ENCODE measurements at regions not wholly inside any gene's neighbourhood (a gene's known extent, or its start where the extent isn't known, plus 50 kb on each side); places are given as distances from the start of the nearest gene placed in this dataset.

GRCh38 chr16:87080571-87081167, 236.5 kb downstream of the C16orf95 start:
- TF ChIP-seq CTCF (IDR thresholded peaks at IDR 0.05; ENCODE audit: insufficient read depth, low read depth, low read length, missing control alignments), result no peak
- no peak overlapping the region for H3K4me3 ChIP-seq (ENCODE audit: low read depth, low read length)
- no peak for DNase-seq (ENCODE audit: low read depth)

GRCh38 chr16:87085441-87085840, 231.8 kb downstream of the C16orf95 start:
- no peak overlapping the region for H3K4me3 ChIP-seq (ENCODE audit: low read depth, low read length)
- no peak for DNase-seq (ENCODE audit: low read depth)
- no peak for TF ChIP-seq CTCF (IDR thresholded peaks at IDR 0.05; ENCODE audit: insufficient read depth, low read depth, low read length, missing control alignments)

GRCh38 chr16:87086156-87086555, 231.0 kb downstream of the C16orf95 start:
- H3K4me3 ChIP-seq (ENCODE audit: low read depth, low read length), result no peak overlapping the region
- TF ChIP-seq CTCF (IDR thresholded peaks at IDR 0.05; ENCODE audit: insufficient read depth, low read depth, low read length, missing control alignments), result no peak
- peak; percentile 29 for DNase-seq (ENCODE audit: low read depth)

DNA sequence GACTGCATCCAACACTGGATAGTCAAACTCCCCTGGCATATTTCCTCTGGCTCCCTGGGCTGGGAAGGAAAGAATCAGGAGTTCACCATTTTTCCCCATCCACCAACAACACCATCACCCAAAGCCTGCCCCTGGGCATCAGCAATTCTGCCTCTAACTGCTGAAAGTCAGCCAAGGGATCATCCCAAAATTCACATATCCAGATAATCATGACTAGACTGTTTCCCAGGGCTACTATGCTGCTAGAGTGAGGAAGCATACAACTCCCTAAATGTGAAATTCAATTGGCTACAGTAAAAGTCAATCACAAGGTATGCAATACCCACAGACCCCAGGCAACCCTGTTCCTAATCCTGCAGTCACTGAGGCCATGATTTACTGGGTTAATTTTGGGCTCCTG, 230.6 kb downstream of the C16orf95 start:
- no peak overlapping the region for H3K4me3 ChIP-seq (ENCODE audit: low read depth, low read length)
- DNase-seq (ENCODE audit: low read depth), result no peak
- no peak for TF ChIP-seq CTCF (IDR thresholded peaks at IDR 0.05; ENCODE audit: insufficient read depth, low read depth, low read length, missing control alignments)

DNA sequence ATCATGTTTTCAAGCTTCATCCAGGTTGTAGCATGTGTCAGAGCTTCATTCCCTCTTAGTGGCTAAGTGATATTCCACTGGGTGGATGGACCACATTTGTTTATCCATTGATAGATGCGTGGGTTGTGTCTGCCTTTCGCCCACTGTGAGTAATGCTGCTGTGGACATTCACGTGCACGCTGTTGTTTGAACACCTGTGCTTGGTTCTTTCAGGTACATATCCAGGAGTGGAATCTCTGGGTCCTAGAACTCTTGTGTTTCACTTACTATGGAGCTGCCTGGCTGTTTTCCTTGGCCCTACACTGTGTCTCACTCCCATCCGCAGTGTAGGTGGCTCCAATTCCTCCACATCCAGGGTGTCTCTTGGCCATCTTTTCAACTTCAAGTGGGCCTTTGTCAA, 224.2 kb downstream of the C16orf95 start:
- no peak for DNase-seq (ENCODE audit: low read depth)
- no peak overlapping the region for H3K4me3 ChIP-seq (ENCODE audit: low read depth, low read length)
- no peak for TF ChIP-seq CTCF (IDR thresholded peaks at IDR 0.05; ENCODE audit: insufficient read depth, low read depth, low read length, missing control alignments)

- H3K4me3 ChIP-seq (ENCODE audit: low read depth, low read length), result no peak overlapping the region; the same call in 1 of the 2 replicates
- no peak for TF ChIP-seq CTCF (IDR thresholded peaks at IDR 0.05; ENCODE audit: insufficient read depth, low read depth, low read length, missing control alignments)
- no peak for DNase-seq (ENCODE audit: low read depth)
These were observed 223.2 kb downstream of the C16orf95 start for GRCh38 chr16:87093804-87094555.

GRCh38 chr16:87094556-87094865, 222.7 kb downstream of the C16orf95 start:
- no peak for TF ChIP-seq CTCF (IDR thresholded peaks at IDR 0.05; ENCODE audit: insufficient read depth, low read depth, low read length, missing control alignments)
- no peak overlapping the region; the same call in 1 of the 2 replicates for H3K4me3 ChIP-seq (ENCODE audit: low read depth, low read length)
- DNase-seq (ENCODE audit: low read depth), result peak; percentile 66

Measured in GM12865 (cell line).